ENCODE measurements at regions not wholly inside any gene's neighbourhood (a gene's known extent, or its start where the extent isn't known, plus 50 kb on each side); places are given as distances from the start of the nearest gene placed in this dataset.

- no peak for FAIRE-seq
Measured at GRCh38 chr5:13331585-13331984, 612.9 kb downstream of the DNAH5 start.

GRCh38 chr5:13328316-13328715, 616.2 kb downstream of the DNAH5 start:
- FAIRE-seq, result no peak

DNA sequence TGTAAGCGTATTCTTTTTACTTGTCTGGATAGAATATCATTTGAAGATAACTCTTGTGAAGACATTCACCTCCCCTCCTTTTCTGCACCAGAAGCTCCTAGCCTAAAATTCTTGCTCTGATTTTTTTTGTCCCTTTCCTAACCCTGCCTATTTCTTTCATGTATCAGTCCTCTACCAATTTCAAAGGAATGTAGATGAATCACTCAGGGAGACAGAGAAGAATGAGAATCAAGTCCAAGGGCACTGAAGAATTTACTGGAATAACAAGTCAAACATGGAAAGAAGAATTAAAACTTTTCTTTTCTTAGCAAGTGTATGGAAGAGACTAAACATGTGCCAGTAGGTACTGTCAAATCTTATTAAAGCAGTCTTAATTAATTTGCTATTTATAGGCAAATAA, 618.7 kb downstream of the DNAH5 start:
- FAIRE-seq, result no peak

GRCh38 chr5:13322769-13323168, 621.7 kb downstream of the DNAH5 start:
- FAIRE-seq, result no peak

- no peak for FAIRE-seq
Measured at GRCh38 chr5:13317654-13318053, 626.8 kb downstream of the DNAH5 start.

DNA sequence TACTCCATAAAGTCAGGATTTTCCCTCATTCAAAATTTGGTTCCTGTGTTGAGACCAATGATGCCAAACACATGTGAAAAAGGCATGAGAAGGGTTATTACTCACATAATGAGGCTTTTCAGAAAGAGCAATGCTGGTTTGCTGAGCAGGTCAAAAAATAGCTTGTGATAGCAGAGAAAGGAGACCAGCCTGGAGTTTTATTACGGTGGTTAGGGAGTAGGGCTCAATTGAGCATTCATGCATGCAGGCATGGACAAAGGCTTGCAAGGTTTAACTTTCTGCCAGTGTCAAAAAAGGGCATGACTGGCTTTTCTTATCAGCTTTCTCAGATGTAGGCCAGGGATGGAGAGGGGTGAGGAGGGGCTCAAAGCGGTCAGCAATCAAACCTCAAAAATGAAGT, 628.3 kb downstream of the DNAH5 start:
- FAIRE-seq, result no peak

DNA sequence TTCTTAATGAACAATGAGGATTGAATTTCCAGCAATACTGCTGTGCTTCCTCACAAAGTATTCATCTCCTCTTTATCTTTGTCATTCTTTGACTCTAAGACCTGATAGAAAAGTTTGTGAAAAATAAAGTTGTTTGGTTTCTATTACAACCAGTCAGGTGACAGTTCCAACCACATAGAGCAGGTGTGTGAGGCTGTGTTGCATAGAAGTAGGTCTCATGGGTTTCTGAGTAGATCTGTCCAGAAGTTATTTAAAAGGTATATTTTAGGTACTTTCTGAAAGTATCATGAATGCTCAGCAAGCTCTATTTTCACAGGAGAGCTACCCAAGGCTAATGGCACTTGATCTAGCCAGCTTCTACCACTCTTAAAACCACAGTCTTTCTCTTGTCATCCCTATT, 637.0 kb downstream of the DNAH5 start:
- FAIRE-seq, result no peak

DNA sequence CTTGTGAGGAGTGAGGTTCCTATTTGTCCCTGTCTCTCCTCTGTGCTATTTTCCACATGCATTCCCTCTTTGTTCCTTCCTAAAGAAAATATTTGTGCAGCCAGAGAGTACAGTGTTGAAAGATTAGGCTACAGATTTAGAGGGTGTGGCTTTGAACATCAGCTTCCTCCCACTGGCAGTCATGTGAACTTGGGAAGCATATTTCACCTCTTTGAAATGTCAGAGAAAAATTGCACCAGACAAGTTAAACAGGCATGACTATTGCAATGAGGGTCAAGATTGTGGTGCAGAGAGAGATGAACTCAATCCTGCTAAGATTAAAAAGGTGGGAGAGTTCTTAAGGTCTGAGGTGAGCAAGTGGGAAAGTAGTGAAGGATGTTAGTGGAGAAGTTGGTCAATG, 641.0 kb downstream of the DNAH5 start:
- no peak for FAIRE-seq

GRCh38 chr5:13278811-13279210, 665.7 kb downstream of the DNAH5 start:
- no peak for FAIRE-seq

- FAIRE-seq, result no peak
Measured at GRCh38 chr5:13278148-13278547, 666.3 kb downstream of the DNAH5 start.

DNA sequence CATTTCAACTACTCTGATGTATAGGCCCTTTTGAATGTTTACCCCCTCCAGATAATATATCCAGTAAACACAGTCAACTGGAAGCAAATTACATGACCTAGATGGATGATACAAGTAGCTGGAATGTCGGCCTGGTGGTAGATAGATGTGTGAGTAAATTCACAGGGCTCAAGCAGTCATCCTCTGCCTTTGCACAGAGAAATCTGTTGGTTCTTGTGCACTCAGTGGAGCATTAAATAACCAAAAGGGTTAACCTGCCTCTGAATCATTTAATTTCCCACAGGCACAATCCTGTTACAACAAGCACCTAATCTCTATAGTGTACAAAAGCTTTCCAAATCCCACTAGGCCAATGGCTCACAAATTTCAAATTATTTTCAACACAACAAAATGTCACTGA, 668.3 kb downstream of the DNAH5 start:
- FAIRE-seq, result no peak

- FAIRE-seq, result no peak
Measured at GRCh38 chr5:13263701-13264100, 680.8 kb downstream of the DNAH5 start.

GRCh38 chr5:13253111-13253510, 691.4 kb downstream of the DNAH5 start:
- FAIRE-seq, result no peak

- FAIRE-seq, result no peak
Measured at GRCh38 chr5:13252699-13253098, 691.8 kb downstream of the DNAH5 start.

GRCh38 chr5:13251623-13252376, 692.7 kb downstream of the DNAH5 start:
- no peak for FAIRE-seq

DNA sequence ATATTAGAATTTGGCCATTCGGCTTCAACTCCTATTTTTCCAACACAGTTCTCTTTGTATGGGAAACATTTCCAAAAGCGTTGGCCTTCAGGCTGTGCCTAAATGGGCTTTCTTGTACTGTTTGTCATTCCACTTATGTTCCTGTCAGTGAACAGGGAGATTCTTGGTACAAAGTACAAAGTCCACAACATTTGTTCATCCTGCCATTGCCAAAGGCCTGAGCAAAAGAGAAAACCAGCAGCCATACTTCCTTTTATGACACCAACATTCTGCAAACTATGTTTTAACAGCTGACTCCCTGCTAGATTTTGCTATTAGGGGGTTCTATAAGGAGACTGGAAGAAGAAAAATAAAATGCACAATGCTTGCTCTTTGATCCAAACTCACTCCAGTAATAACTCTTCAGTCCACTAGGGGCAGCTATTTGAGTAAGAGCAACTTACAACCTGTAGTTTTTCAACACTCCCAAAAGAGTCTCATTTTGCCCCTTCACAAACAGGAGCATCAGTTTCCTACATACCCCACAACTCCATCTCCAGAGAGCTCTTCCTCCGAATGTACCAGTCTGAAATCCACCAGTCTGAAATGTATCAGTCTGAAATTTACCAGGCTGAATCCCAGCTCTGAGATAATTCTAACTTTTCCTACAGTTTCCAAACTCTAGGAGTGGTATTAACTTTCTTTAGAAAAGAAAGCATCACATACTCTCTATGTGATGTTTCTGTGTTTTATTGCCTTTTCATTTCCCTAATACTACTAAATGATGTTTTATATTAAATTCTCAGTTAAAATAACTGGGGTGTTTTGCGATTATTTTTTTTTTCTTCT, 693.8 kb downstream of the DNAH5 start:
- FAIRE-seq, result no peak

GRCh38 chr5:13249854-13250253, 694.6 kb downstream of the DNAH5 start:
- no peak for FAIRE-seq

- FAIRE-seq, result no peak
Measured at GRCh38 chr5:13248253-13248652, 696.2 kb downstream of the DNAH5 start.

DNA sequence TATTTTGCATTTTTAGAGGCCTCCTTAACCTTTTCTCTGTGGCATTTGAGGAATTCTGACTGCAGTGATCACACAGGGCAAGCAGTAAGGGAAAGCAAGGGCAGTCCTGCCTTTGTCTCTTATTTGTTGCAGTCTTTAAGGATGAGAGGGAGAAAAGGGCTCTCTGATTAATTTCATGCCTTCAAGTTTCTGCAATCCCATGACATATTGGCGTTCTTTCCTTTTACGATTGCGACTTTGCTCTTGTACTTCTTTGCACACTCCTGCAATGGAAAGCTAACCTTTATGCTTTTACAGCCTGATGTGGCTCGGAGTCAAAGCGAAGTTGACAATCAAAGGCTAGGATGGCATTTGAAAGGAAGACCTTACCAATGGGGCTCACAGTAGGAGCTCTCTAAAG, 698.4 kb downstream of the DNAH5 start:
- FAIRE-seq, result no peak

DNA sequence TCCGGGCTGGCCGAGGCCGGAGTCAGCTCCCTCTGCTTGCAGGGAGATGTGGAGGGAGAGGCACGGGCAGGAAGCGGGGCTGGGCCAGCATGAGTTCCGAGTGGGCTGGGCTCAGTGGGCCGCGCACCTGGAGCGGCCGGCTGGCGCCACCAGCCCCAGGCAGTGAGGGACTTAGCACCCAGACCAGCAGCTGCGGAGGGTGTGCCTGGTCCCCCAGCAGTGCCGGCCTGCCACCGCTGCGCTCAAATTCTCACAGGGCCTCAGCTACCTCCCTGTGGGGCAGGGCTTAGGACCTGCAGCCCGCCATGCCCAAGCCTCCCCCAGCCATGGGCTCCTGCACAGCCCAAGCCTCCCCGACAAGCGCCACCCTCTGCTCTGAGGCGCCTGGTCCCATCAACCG, 700.3 kb downstream of the DNAH5 start:
- no peak for FAIRE-seq

GRCh38 chr5:13227513-13227912, 717.0 kb downstream of the DNAH5 start:
- no peak for FAIRE-seq

DNA sequence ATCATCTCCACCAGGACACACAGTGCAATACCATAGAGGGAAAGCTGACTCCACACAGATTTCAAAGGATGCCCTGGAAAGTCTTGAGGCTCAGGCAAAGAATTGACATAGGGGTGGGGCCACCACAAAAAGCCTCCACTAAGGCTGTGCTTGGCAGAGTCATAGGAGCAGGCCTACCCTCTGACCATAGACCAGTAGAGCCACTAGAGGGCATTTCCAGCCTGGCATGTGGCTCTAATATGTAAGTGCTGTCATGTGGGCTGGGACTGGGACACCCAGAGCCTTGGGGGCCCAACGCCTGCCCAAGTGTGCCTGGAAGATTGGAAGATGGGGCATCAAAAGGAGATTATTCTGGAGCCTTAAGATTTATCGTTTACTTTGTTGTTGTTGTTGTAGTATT, 726.0 kb downstream of the DNAH5 start:
- FAIRE-seq, result no peak

DNA sequence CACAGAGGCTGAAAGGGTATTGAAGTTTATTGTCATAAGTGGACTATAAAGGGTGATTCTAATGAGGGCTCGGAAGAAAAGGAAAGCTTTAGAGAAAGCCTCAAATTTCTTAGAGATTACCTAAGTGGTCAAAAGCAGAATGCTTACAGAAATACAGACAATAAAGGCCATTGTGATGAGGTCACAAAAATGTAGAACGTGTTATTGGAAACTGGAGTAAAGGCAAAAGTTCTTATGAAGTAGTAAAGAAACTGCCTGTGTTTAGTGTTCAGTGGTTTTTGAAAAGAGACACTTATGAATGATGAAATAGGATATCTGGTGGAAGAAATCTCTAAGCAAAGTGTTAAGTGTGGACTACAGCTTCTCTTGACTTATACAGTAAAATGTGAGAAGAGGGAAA, 726.9 kb downstream of the DNAH5 start:
- no peak for FAIRE-seq

GRCh38 chr5:13215806-13216205, 728.7 kb downstream of the DNAH5 start:
- no peak for FAIRE-seq

DNA sequence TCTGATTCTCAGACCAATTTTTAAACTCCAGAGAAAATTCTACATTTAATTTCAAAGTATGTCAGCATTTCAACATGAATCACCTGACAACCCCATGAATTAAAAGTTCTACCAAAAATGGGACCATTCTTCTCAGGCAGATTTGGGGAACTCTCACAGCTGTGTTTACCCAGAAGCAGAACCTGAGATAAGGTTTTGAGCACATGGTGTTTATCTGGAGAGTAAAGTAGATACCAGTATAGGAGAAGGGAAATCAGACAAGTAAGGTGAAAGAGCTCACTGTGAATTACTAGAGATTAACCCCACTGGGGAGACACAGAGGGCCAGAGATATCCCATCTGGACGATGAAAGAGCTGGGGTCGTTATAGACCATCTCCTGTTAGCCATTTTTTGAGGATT, 729.1 kb downstream of the DNAH5 start:
- no peak for FAIRE-seq

Data from TTC549 (cell line).